GM18508 (cell line): ENCODE measurements at regions not wholly inside any gene's neighbourhood (a gene's known extent, or its start where the extent isn't known, plus 50 kb on each side); places are given as distances from the start of the nearest gene placed in this dataset.
"Not testable (repeated sequence)": the region's sequence is repeated elsewhere in the genome, so short reads cannot be mapped to it uniquely, and the experiment has no call there.

Source experiments
- ATAC-seq: cut with Tn5 transposase; IDR thresholded peaks from one replicate; pipeline ENCODE4 v1.9.1; 2021; ENCODE audit warnings: moderate number of reproducible peaks; ENCODE audit not compliant: insufficient read depth, unreplicated experiment

GRCh38 chr1:229905031-229905545 is 161.9 kb upstream of the GALNT2 start:
- no peak for ATAC-seq

- ATAC-seq, result no peak
Observed at GRCh38 chr1:229905652-229906051, 161.4 kb upstream of the GALNT2 start.

GRCh38 chr1:229907884-229908638 is 159.0 kb upstream of the GALNT2 start:
- no peak for ATAC-seq

GRCh38 chr1:229908689-229909088 is 158.3 kb upstream of the GALNT2 start:
- ATAC-seq, result no peak

GRCh38 chr1:229913489-229913888 is 153.5 kb upstream of the GALNT2 start:
- no peak for ATAC-seq

- not testable (repeated sequence) for ATAC-seq
Observed at GRCh38 chr1:229919488-229919887, 147.6 kb upstream of the GALNT2 start.

- no peak for ATAC-seq
Observed at GRCh38 chr1:229920683-229921082, 146.4 kb upstream of the GALNT2 start.

- ATAC-seq, result no peak
Observed at GRCh38 chr1:229922249-229922648, 144.8 kb upstream of the GALNT2 start.

- no peak for ATAC-seq
Observed at GRCh38 chr1:229924639-229925038, 142.4 kb upstream of the GALNT2 start.

- no peak for ATAC-seq
Observed at GRCh38 chr1:229928767-229929166, 138.3 kb upstream of the GALNT2 start.

GRCh38 chr1:229931751-229932150 is 135.3 kb upstream of the GALNT2 start:
- not testable (repeated sequence) for ATAC-seq

- not testable (repeated sequence) for ATAC-seq
Observed at GRCh38 chr1:229935157-229935556, 131.9 kb upstream of the GALNT2 start.

GRCh38 chr1:229938551-229938950 is 128.5 kb upstream of the GALNT2 start:
- no peak for ATAC-seq

GRCh38 chr1:229940684-229941083 is 126.4 kb upstream of the GALNT2 start:
- ATAC-seq, result no peak

GRCh38 chr1:229941160-229941559 is 125.9 kb upstream of the GALNT2 start:
- ATAC-seq, result no peak

- no peak for ATAC-seq
Observed at GRCh38 chr1:229941831-229942230, 125.2 kb upstream of the GALNT2 start.

GRCh38 chr1:229942501-229942900 is 124.5 kb upstream of the GALNT2 start:
- no peak for ATAC-seq

- ATAC-seq, result no peak
Observed at GRCh38 chr1:229943148-229943714, 123.8 kb upstream of the GALNT2 start.

- ATAC-seq, result no peak
Observed at GRCh38 chr1:229943988-229944743, 122.9 kb upstream of the GALNT2 start.

GRCh38 chr1:229945795-229946194 is 121.2 kb upstream of the GALNT2 start:
- no peak for ATAC-seq

- ATAC-seq, result no peak
Observed at GRCh38 chr1:229947968-229948367, 119.1 kb upstream of the GALNT2 start.
